GM12878 (cell line): ENCODE measurements at regions not wholly inside any gene's neighbourhood (a gene's known extent, or its start where the extent isn't known, plus 50 kb on each side); places are given as distances from the start of the nearest gene placed in this dataset.
"Not testable (repeated sequence)": the region's sequence is repeated elsewhere in the genome, so short reads cannot be mapped to it uniquely, and the experiment has no call there.

Source experiments
- ATAC-seq: fragments of 200-7000 bp; cut with Tn5 transposase; 3 replicates; pipeline ENCODE4 v1.9.1; 2020; ENCODE audit warnings: mild to moderate bottlenecking, moderate library complexity
- BruUV-seq: library from RNA; stranded (reverse); fragments of 400-500 nt; replicated peaks from 2 replicates; lab custom pipeline; 2021; lab: Mats Ljungman, UMichigan
- CTCF ChIA-PET: fragments of 300-600 bp; sonication (Branson Sonifier 250); formaldehyde crosslinking; extraction: SDS; loops from one replicate; lab custom pipeline; 2021; ENCODE audit warnings: inconsistent platforms; lab: Yijun Ruan, JAX
- POLR2A ChIA-PET: fragments of 350-600 bp; formaldehyde crosslinking; extraction: SDS; loops from one replicate; lab custom pipeline; 2021; ENCODE audit warnings: inconsistent platforms; lab: Charles Lee
- RAD21 ChIA-PET: fragments of 300-600 bp; sonication (Branson Sonifier 250); formaldehyde crosslinking; loops from one replicate; lab custom pipeline; 2023; ENCODE audit warnings: antibody characterized with exemption; ENCODE audit not compliant: unreplicated experiment; lab: Charles Lee
- SMC1A ChIA-PET: fragments of 300-600 bp; sonication (Branson Sonifier 250); formaldehyde crosslinking; loops from one replicate; lab custom pipeline; 2023; ENCODE audit not compliant: unreplicated experiment, uncharacterized antibody; lab: Charles Lee
- DNase-seq: peaks from one replicate; pipeline ENCODE4 v3.0.0-alpha.2; 2011; ENCODE audit warnings: low read depth, low spot score
- FAIRE-seq: peaks from 3 replicates; lab custom pipeline; 2011; peaks lifted over from hg19 to GRCh38; lab: Jason Lieb, UNC
- H2AFZ ChIP-seq: 2 replicates; pipeline ENCODE4 v1.6.0; 2011; ENCODE audit warnings: low read depth, low read length, control low read depth; ENCODE audit not compliant: control insufficient read depth
- H3K27ac ChIP-seq: 2 replicates; pipeline ENCODE4 v1.5.1; 2011; ENCODE audit warnings: control low read depth; ENCODE audit not compliant: control insufficient read depth, insufficient read depth
- H3K27me3 ChIP-seq, 2 experiments: replicated peaks in 1 of 2; 2 replicates each; pipeline versions ENCODE4 v1.6.0 to v1.6.1; 2011; ENCODE audit warnings: low read length in 1 of 2; ENCODE audit not compliant: control insufficient read depth in 2 of 2, insufficient read depth in 2 of 2
- H3K36me3 ChIP-seq, 2 experiments: 2 replicates each; pipeline ENCODE4 v1.5.1; 2011; ENCODE audit warnings: low read length in 1 of 2; ENCODE audit not compliant: control insufficient read depth in 2 of 2, insufficient read depth in 2 of 2
- H3K4me1 ChIP-seq: 2 replicates; pipeline ENCODE4 v1.6.1; 2011; ENCODE audit warnings: mild to moderate bottlenecking, low read length, moderate library complexity, mixed read lengths; ENCODE audit not compliant: control insufficient read depth, insufficient read depth
- H3K4me2 ChIP-seq: 2 replicates; pipeline ENCODE4 v1.6.0; 2011; ENCODE audit warnings: control low read depth; ENCODE audit not compliant: control insufficient read depth, insufficient read depth
- H3K4me3 ChIP-seq: fragments of 200-600 bp; sonication (generic); 2 replicates; pipeline ENCODE4 v1.5.1; 2016
- H3K79me2 ChIP-seq: 2 replicates; pipeline ENCODE4 v1.6.0; 2011; ENCODE audit warnings: low read length; ENCODE audit not compliant: control insufficient read depth, insufficient read depth
- H3K9ac ChIP-seq: 2 replicates; pipeline ENCODE4 v1.8.0; 2011; ENCODE audit warnings: low read length, control low read depth, mixed read lengths; ENCODE audit not compliant: control insufficient read depth, insufficient read depth
- H3K9me3 ChIP-seq: replicated peaks from 3 replicates; pipeline ENCODE4 v1.5.1; 2011; ENCODE audit warnings: mild to moderate bottlenecking, low read length; ENCODE audit not compliant: control insufficient read depth, insufficient read depth
- H4K20me1 ChIP-seq: 2 replicates; pipeline ENCODE4 v1.6.0; 2011; ENCODE audit not compliant: control insufficient read depth, insufficient read depth
- CUX1 ChIP-seq: IDR thresholded peaks from 2 replicates; pipeline ENCODE4 v1.6.1; 2012; ENCODE audit warnings: improper control_type of control experiment, low read depth, low read length; ENCODE audit not compliant: insufficient replicate concordance
- EGR1 ChIP-seq, 2 experiments: IDR thresholded peaks; 1 replicate in 1 of 2; 2 replicates in 1 of 2; pipeline ENCODE4 v1.6.1; 2011 to 2012; ENCODE audit warnings: low read depth in 2 of 2, low read length in 2 of 2, borderline replicate concordance in 1 of 2, mild to moderate bottlenecking in 1 of 2, moderate library complexity in 1 of 2
- EZH2 ChIP-seq: IDR thresholded peaks from 2 replicates; pipeline ENCODE4 v1.6.1; 2012; ENCODE audit warnings: low read depth, mild to moderate bottlenecking, control low read depth, inconsistent platforms, low read length, borderline replicate concordance; ENCODE audit not compliant: control insufficient read depth
- WGBS: methylation state at CpG from one replicate; pipeline ENCODE4 v1.1.6; 2016; ENCODE audit warnings: low lambda C conversion rate; ENCODE audit not compliant: insufficient replicate concordance, insufficient coverage; ENCODE audit errors: missing lambda C conversion rate; 5-methylcytosine and 5-hydroxymethylcytosine counted together
- in situ Hi-C: fragments of 300-500 bp; cut with MboI; formaldehyde crosslinking; loops from 9 replicates; pipeline ENCODE4 v1.14.3; 2018; ENCODE audit warnings: mixed read lengths
- intact Hi-C: fragments of 100-400 bp; cut with micrococcal nuclease; formaldehyde crosslinking; loops from one replicate; pipeline ENCODE4 v1.14.2; 2022; ENCODE audit not compliant: unreplicated experiment

GRCh38 chr3:118162627-118163588, 871.7 kb downstream of the IGSF11 start:
- ATAC-seq, H3K79me2 ChIP-seq, H3K9ac ChIP-seq, H3K4me3 ChIP-seq, RAD21 ChIA-PET, H3K4me2 ChIP-seq, H3K27me3 ChIP-seq, H3K36me3 ChIP-seq, H3K4me1 ChIP-seq, H3K9me3 ChIP-seq, DNase-seq, POLR2A ChIA-PET, BruUV-seq, intact Hi-C loops, H4K20me1 ChIP-seq, in situ Hi-C loops, FAIRE-seq, H2AFZ ChIP-seq, H3K27ac ChIP-seq: not testable (repeated sequence)
- ChIA-PET CTCF (interaction anchor here (0.6 kb wide), 1 partner anchor 35 kb away, joined by 3 read pairs; no protein-coding TSS in a partner anchor), SMC1A (interaction anchor here (0.9 kb wide), 1 partner anchor 9 kb away, joined by 3 read pairs; no protein-coding TSS in a partner anchor)
- WGBS: 51% methylated on average over 12 of the region's 12 CpGs

GRCh38 chr3:118165413-118165812, 869.2 kb downstream of the IGSF11 start:
- Histone ChIP-seq H3K79me2 (no peaks in the 10 kb centered on the region), H3K9me3 (no peaks in the 10 kb centered on the region), H4K20me1 (no peaks in the 10 kb centered on the region), H3K36me3 (no peaks in the 10 kb centered on the region), H2AFZ (no peak overlapping the region), H3K4me3 (no peak overlapping the region), H3K27ac (no peak overlapping the region), H3K4me2 (no peak overlapping the region), H3K4me1 (no peaks in the 10 kb centered on the region), H3K9ac (no peak overlapping the region), H3K27me3 (no peaks in the 10 kb centered on the region)
- 20% methylated on average over 4 of the region's 4 CpGs for WGBS
- CTCF ChIA-PET: no interaction called here
- POLR2A ChIA-PET: no interaction called here
- BruUV-seq: no TSS peak
- FAIRE-seq: no peak
- no peak for TF ChIP-seq CUX1
- TF ChIP-seq EZH2: no peak
- no peak for TF ChIP-seq EGR1 (IDR thresholded peaks at IDR 0.05; ENCODE audit: borderline replicate concordance in 1 of 2, low read depth in 2 of 2, low read length in 2 of 2)
- in situ Hi-C loops (no loop called here), intact Hi-C loops (no loop called here)
- ATAC-seq: no peak
- RAD21 ChIA-PET: no interaction called here
- SMC1A ChIA-PET: no interaction called here
- DNase-seq: no peak
